ENCODE measurements at regions not wholly inside any gene's neighbourhood (a gene's known extent, or its start where the extent isn't known, plus 50 kb on each side); places are given as distances from the start of the nearest gene placed in this dataset.

GRCh38 chr10:10532826-10533225 is 484.8 kb upstream of the CELF2 start:
- no peaks in the 10 kb centered on the region for H3K36me3 ChIP-seq (ENCODE audit: insufficient read depth, low read length)
- no peaks in the 10 kb centered on the region for H3K27me3 ChIP-seq (ENCODE audit: insufficient read depth, low read length)
- H3K9me3 ChIP-seq (ENCODE audit: low read length): peaks cover 5% of the 10 kb centered on the region
- peaks cover 11% of the 10 kb centered on the region for H3K4me1 ChIP-seq (ENCODE audit: insufficient read depth, low read length)
- H2AFZ ChIP-seq (ENCODE audit: low read depth, low read length): no peak overlapping the region
- no peak overlapping the region for H3K4me3 ChIP-seq (ENCODE audit: low read length)

- Histone ChIP-seq H3K9me3 (ENCODE audit: low read length) (peaks cover 7% of the 10 kb centered on the region), H3K4me1 (ENCODE audit: insufficient read depth, low read length) (peaks cover 11% of the 10 kb centered on the region), H2AFZ (ENCODE audit: low read depth, low read length) (no peak overlapping the region), H3K27me3 (ENCODE audit: insufficient read depth, low read length) (no peaks in the 10 kb centered on the region), H3K4me3 (ENCODE audit: low read length) (no peak overlapping the region), H3K36me3 (ENCODE audit: insufficient read depth, low read length) (no peaks in the 10 kb centered on the region)
Measured at GRCh38 chr10:10533437-10533836, 484.2 kb upstream of the CELF2 start.

- Histone ChIP-seq H2AFZ (ENCODE audit: low read depth, low read length) (no peak overlapping the region), H3K4me3 (ENCODE audit: low read length) (no peak overlapping the region), H3K36me3 (ENCODE audit: insufficient read depth, low read length) (no peaks in the 10 kb centered on the region), H3K4me1 (ENCODE audit: insufficient read depth, low read length) (peaks cover 10% of the 10 kb centered on the region), H3K27me3 (ENCODE audit: insufficient read depth, low read length) (no peaks in the 10 kb centered on the region), H3K9me3 (ENCODE audit: low read length) (peaks cover 6% of the 10 kb centered on the region)
Measured at GRCh38 chr10:10538326-10538725, 479.3 kb upstream of the CELF2 start.

- H3K9me3 ChIP-seq (ENCODE audit: low read length): peaks cover 6% of the 10 kb centered on the region
- no peak overlapping the region for H2AFZ ChIP-seq (ENCODE audit: low read depth, low read length)
- no peaks in the 10 kb centered on the region for H3K36me3 ChIP-seq (ENCODE audit: insufficient read depth, low read length)
- no peaks in the 10 kb centered on the region for H3K27me3 ChIP-seq (ENCODE audit: insufficient read depth, low read length)
- H3K4me3 ChIP-seq (ENCODE audit: low read length): no peak overlapping the region
- H3K4me1 ChIP-seq (ENCODE audit: insufficient read depth, low read length): peaks cover 3% of the 10 kb centered on the region
Measured at GRCh38 chr10:10540398-10540797, 477.3 kb upstream of the CELF2 start.

- Histone ChIP-seq H3K4me3 (ENCODE audit: low read length) (no peak overlapping the region), H2AFZ (ENCODE audit: low read depth, low read length) (no peak overlapping the region), H3K9me3 (ENCODE audit: low read length) (peaks cover 5% of the 10 kb centered on the region), H3K36me3 (ENCODE audit: insufficient read depth, low read length) (no peaks in the 10 kb centered on the region), H3K27me3 (ENCODE audit: insufficient read depth, low read length) (no peaks in the 10 kb centered on the region), H3K4me1 (ENCODE audit: insufficient read depth, low read length) (peaks cover 3% of the 10 kb centered on the region)
Measured at GRCh38 chr10:10542477-10542876, 475.2 kb upstream of the CELF2 start.

GRCh38 chr10:10544890-10545289 is 472.8 kb upstream of the CELF2 start:
- H3K36me3 ChIP-seq (ENCODE audit: insufficient read depth, low read length): no peaks in the 10 kb centered on the region
- H3K4me1 ChIP-seq (ENCODE audit: insufficient read depth, low read length): peaks cover 6% of the 10 kb centered on the region
- H2AFZ ChIP-seq (ENCODE audit: low read depth, low read length): no peak overlapping the region
- H3K9me3 ChIP-seq (ENCODE audit: low read length): no peaks in the 10 kb centered on the region
- no peak overlapping the region for H3K4me3 ChIP-seq (ENCODE audit: low read length)
- no peaks in the 10 kb centered on the region for H3K27me3 ChIP-seq (ENCODE audit: insufficient read depth, low read length)

- no peak overlapping the region for H2AFZ ChIP-seq (ENCODE audit: low read depth, low read length)
- H3K4me3 ChIP-seq (ENCODE audit: low read length): no peak overlapping the region
- no peaks in the 10 kb centered on the region for H3K36me3 ChIP-seq (ENCODE audit: insufficient read depth, low read length)
- H3K9me3 ChIP-seq (ENCODE audit: low read length): no peaks in the 10 kb centered on the region
- H3K4me1 ChIP-seq (ENCODE audit: insufficient read depth, low read length): peaks cover 6% of the 10 kb centered on the region
- H3K27me3 ChIP-seq (ENCODE audit: insufficient read depth, low read length): no peaks in the 10 kb centered on the region
Measured at GRCh38 chr10:10545771-10546170, 471.9 kb upstream of the CELF2 start.

GRCh38 chr10:10551596-10552301 is 465.9 kb upstream of the CELF2 start:
- Histone ChIP-seq H2AFZ (ENCODE audit: low read depth, low read length) (no peak overlapping the region), H3K36me3 (ENCODE audit: insufficient read depth, low read length) (no peaks in the 10 kb centered on the region), H3K4me1 (ENCODE audit: insufficient read depth, low read length) (peaks cover 23% of the 10 kb centered on the region), H3K9me3 (ENCODE audit: low read length) (no peaks in the 10 kb centered on the region), H3K27me3 (ENCODE audit: insufficient read depth, low read length) (no peaks in the 10 kb centered on the region), H3K4me3 (ENCODE audit: low read length) (no peak overlapping the region)

GRCh38 chr10:10552948-10553347 is 464.7 kb upstream of the CELF2 start:
- no peak overlapping the region for H3K4me3 ChIP-seq (ENCODE audit: low read length)
- H3K27me3 ChIP-seq (ENCODE audit: insufficient read depth, low read length): no peaks in the 10 kb centered on the region
- no peaks in the 10 kb centered on the region for H3K36me3 ChIP-seq (ENCODE audit: insufficient read depth, low read length)
- no peak overlapping the region for H2AFZ ChIP-seq (ENCODE audit: low read depth, low read length)
- no peaks in the 10 kb centered on the region for H3K9me3 ChIP-seq (ENCODE audit: low read length)
- H3K4me1 ChIP-seq (ENCODE audit: insufficient read depth, low read length): peaks cover 23% of the 10 kb centered on the region

GRCh38 chr10:10564081-10564794 is 453.4 kb upstream of the CELF2 start:
- H3K27me3 ChIP-seq (ENCODE audit: insufficient read depth, low read length): no peaks in the 10 kb centered on the region
- H3K4me1 ChIP-seq (ENCODE audit: insufficient read depth, low read length): peaks cover 20% of the 10 kb centered on the region
- H2AFZ ChIP-seq (ENCODE audit: low read depth, low read length): peak overlapping the region; percentile 12
- H3K36me3 ChIP-seq (ENCODE audit: insufficient read depth, low read length): no peaks in the 10 kb centered on the region
- H3K9me3 ChIP-seq (ENCODE audit: low read length): no peaks in the 10 kb centered on the region
- H3K4me3 ChIP-seq (ENCODE audit: low read length): no peak overlapping the region

- Histone ChIP-seq H3K4me3 (ENCODE audit: low read length) (no peak overlapping the region), H3K4me1 (ENCODE audit: insufficient read depth, low read length) (no peaks in the 10 kb centered on the region), H3K9me3 (ENCODE audit: low read length) (no peaks in the 10 kb centered on the region), H2AFZ (ENCODE audit: low read depth, low read length) (no peak overlapping the region), H3K36me3 (ENCODE audit: insufficient read depth, low read length) (no peaks in the 10 kb centered on the region), H3K27me3 (ENCODE audit: insufficient read depth, low read length) (no peaks in the 10 kb centered on the region)
Measured at GRCh38 chr10:10576937-10577336, 440.7 kb upstream of the CELF2 start.

- Histone ChIP-seq H3K4me1 (ENCODE audit: insufficient read depth, low read length) (no peaks in the 10 kb centered on the region), H3K36me3 (ENCODE audit: insufficient read depth, low read length) (no peaks in the 10 kb centered on the region), H2AFZ (ENCODE audit: low read depth, low read length) (no peak overlapping the region)
Measured at GRCh38 chr10:10579709-10580108, 438.0 kb upstream of the CELF2 start.

GRCh38 chr10:10584161-10584560 is 433.5 kb upstream of the CELF2 start:
- Histone ChIP-seq H3K27me3 (ENCODE audit: insufficient read depth, low read length) (no peaks in the 10 kb centered on the region), H3K4me1 (ENCODE audit: insufficient read depth, low read length) (no peaks in the 10 kb centered on the region)

More at GRCh38 chr10:10579709-10580108, 438.0 kb upstream of the CELF2 start:
- Histone ChIP-seq H3K9me3 (ENCODE audit: low read length) (no peaks in the 10 kb centered on the region), H3K4me3 (ENCODE audit: low read length) (no peak overlapping the region), H3K27me3 (ENCODE audit: insufficient read depth, low read length) (no peaks in the 10 kb centered on the region)

More at GRCh38 chr10:10584161-10584560, 433.5 kb upstream of the CELF2 start:
- Histone ChIP-seq H3K9me3 (ENCODE audit: low read length) (no peaks in the 10 kb centered on the region), H3K4me3 (ENCODE audit: low read length) (no peak overlapping the region), H3K36me3 (ENCODE audit: insufficient read depth, low read length) (no peaks in the 10 kb centered on the region), H2AFZ (ENCODE audit: low read depth, low read length) (no peak overlapping the region)

Measured in neuron (in vitro differentiated cells).